DOHH2 (cell line): ENCODE measurements at regions not wholly inside any gene's neighbourhood (a gene's known extent, or its start where the extent isn't known, plus 50 kb on each side); places are given as distances from the start of the nearest gene placed in this dataset.

Experiments used
- CTCF ChIP-seq: fragments of 200-600 bp; sonication (generic); IDR thresholded peaks from one replicate; pipeline ENCODE4 v1.5.1; 2014; ENCODE audit warnings: antibody characterized with exemption, mild to moderate bottlenecking, low read depth, low read length; ENCODE audit not compliant: poor library complexity, severe bottlenecking
- EZH2phosphoT487 ChIP-seq: fragments of 200-600 bp; sonication (generic); IDR thresholded peaks from 2 replicates; pipeline ENCODE4 v1.6.1; 2017; ENCODE audit warnings: borderline replicate concordance, mild to moderate bottlenecking, antibody characterized with exemption, low read length, moderate library complexity, mixed read lengths

GRCh38 chr20:11320033-11320432 lies 597.7 kb upstream of the BTBD3 start:
- TF ChIP-seq CTCF, result no peak
- no peak for TF ChIP-seq EZH2phosphoT487
